ENCODE measurements at regions not wholly inside any gene's neighbourhood (a gene's known extent, or its start where the extent isn't known, plus 50 kb on each side); places are given as distances from the start of the nearest gene placed in this dataset.

DNA sequence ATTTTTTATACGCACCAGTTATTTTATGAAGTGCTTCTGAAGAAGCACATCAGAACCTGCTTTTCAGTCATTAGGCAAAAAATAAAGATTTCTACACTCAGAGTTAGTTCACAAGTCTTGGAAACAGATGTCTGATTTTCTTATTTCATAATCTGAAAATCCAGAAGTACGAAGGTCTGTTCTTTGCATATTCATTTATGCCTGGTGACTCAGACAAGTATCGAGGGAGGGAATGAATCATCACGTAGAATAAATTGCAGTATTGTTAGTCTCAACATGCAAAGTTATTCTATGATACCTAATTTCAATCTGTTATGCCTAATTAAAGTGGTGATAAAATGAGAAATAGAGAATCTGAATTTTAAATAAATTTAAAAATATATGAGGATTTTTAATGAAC is 113.6 kb upstream of the SEM1 start:
- 0 out of 2 replicates have a peak, but pooled peaks cover 16% of the 10 kb centered on the region for H3K27me3 ChIP-seq (ENCODE audit: insufficient read depth, low read length)
- ChIA-PET RAD21 (ENCODE audit: low non-redundant PET in 1 of 2, low total read pairs in 2 of 2, uncharacterized antibody in 2 of 2, unreplicated experiment in 2 of 2) (no interaction called here), CTCF (no interaction called here), POLR2A (interaction anchor here (1.0 kb wide), 1 partner anchor 8 kb away, joined by 4 read pairs; no protein-coding TSS in a partner anchor)
- TF ChIP-seq ZFX (IDR thresholded peaks at IDR 0.05) (no peak), EZH2phosphoT487 (IDR thresholded peaks at IDR 0.05; ENCODE audit: borderline replicate concordance) (no peak), JUND (IDR thresholded peaks at IDR 0.05) (0 out of 2 replicates have a peak, but pooled peaks have one; percentile 16), CEBPB (IDR thresholded peaks at IDR 0.05; ENCODE audit: low read depth) (no peak), POLR2A (IDR thresholded peaks at IDR 0.05; ENCODE audit: borderline replicate concordance, extremely low read depth, insufficient read depth, insufficient read length) (no peak), EGR1 (IDR thresholded peaks at IDR 0.05; ENCODE audit: low read depth) (no peak), CTCF (IDR thresholded peaks at IDR 0.05 in 2 of 3, conservative IDR thresholded peaks at IDR 0.05 in 1 of 3; ENCODE audit: borderline replicate concordance in 1 of 3, insufficient read depth in 1 of 3, low read depth in 2 of 3, low read length in 2 of 3) (no peak), FOSL1 (IDR thresholded peaks at IDR 0.05; ENCODE audit: low read depth) (peak; percentile 15; the same call in 1 of the 2 replicates), POLR2AphosphoS5 (IDR thresholded peaks at IDR 0.05; ENCODE audit: low read depth, low read length) (no peak), CBX3 (IDR thresholded peaks at IDR 0.05; ENCODE audit: low read depth) (no peak), ZNF274 (IDR thresholded peaks at IDR 0.05; ENCODE audit: low read depth, low read length) (no peak)
- TF ChIP-seq, protein P1, sequence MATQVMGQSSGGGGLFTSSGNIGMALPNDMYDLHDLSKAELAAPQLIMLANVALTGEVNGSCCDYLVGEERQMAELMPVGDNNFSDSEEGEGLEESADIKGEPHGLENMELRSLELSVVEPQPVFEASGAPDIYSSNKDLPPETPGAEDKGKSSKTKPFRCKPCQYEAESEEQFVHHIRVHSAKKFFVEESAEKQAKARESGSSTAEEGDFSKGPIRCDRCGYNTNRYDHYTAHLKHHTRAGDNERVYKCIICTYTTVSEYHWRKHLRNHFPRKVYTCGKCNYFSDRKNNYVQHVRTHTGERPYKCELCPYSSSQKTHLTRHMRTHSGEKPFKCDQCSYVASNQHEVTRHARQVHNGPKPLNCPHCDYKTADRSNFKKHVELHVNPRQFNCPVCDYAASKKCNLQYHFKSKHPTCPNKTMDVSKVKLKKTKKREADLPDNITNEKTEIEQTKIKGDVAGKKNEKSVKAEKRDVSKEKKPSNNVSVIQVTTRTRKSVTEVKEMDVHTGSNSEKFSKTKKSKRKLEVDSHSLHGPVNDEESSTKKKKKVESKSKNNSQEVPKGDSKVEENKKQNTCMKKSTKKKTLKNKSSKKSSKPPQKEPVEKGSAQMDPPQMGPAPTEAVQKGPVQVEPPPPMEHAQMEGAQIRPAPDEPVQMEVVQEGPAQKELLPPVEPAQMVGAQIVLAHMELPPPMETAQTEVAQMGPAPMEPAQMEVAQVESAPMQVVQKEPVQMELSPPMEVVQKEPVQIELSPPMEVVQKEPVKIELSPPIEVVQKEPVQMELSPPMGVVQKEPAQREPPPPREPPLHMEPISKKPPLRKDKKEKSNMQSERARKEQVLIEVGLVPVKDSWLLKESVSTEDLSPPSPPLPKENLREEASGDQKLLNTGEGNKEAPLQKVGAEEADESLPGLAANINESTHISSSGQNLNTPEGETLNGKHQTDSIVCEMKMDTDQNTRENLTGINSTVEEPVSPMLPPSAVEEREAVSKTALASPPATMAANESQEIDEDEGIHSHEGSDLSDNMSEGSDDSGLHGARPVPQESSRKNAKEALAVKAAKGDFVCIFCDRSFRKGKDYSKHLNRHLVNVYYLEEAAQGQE (IDR thresholded peaks at IDR 0.05; ENCODE audit: low read depth), result no peak
- no peak for ATAC-seq
- intact Hi-C loops (cut with micrococcal nuclease), result no loop called here
- H3K79me2 ChIP-seq (ENCODE audit: insufficient read depth, low read length), result no peaks in the 10 kb centered on the region
- H3K9me2 ChIP-seq (ENCODE audit: insufficient read depth), result no peaks in the 10 kb centered on the region
- no peaks in the 10 kb centered on the region for H3K4me1 ChIP-seq (ENCODE audit: control insufficient read depth in 1 of 2, insufficient read depth in 2 of 2, low read length in 2 of 2)
- no TSS peak for BruUV-seq (replicated peaks)
- no peak overlapping the region for H2AFZ ChIP-seq (ENCODE audit: low read depth, low read length, poor library complexity, severe bottlenecking)
- no peaks in the 10 kb centered on the region for H4K20me1 ChIP-seq (ENCODE audit: insufficient read depth)
- no peak overlapping the region for H3K27ac ChIP-seq (ENCODE audit: low read depth, low read length)
- H3K4me2 ChIP-seq (ENCODE audit: low read length), result no peak overlapping the region
- no peak overlapping the region for H3K9ac ChIP-seq (ENCODE audit: low read length)
- H3K4me3 ChIP-seq (replicated peaks in 1 of 2; ENCODE audit: low read depth in 1 of 2, low read length in 2 of 2), result no peak overlapping the region
- H3K9me3 ChIP-seq (ENCODE audit: control insufficient read depth in 1 of 2, insufficient read depth in 1 of 2, low read depth in 1 of 2, low read length in 2 of 2), result no peaks in the 10 kb centered on the region
- no peaks in the 10 kb centered on the region for H3K36me3 ChIP-seq (ENCODE audit: control insufficient read depth in 1 of 2, insufficient read depth in 2 of 2, low read length in 2 of 2)
- no peak for DNase-seq (ENCODE audit: low read depth, low spot score)
